Activated CD4-positive, alpha-beta T cell treated with anti-CD3 and anti-CD28 coated beads, Interleukin-2, amount 50 U/mL, for 16 hours (primary cell): ENCODE measurements at regions not wholly inside any gene's neighbourhood (a gene's known extent, or its start where the extent isn't known, plus 50 kb on each side); places are given as distances from the start of the nearest gene placed in this dataset.

Source experiments
- DNase-seq: peaks from one replicate; pipeline ENCODE4 v3.0.0-alpha.2; 2020

DNA sequence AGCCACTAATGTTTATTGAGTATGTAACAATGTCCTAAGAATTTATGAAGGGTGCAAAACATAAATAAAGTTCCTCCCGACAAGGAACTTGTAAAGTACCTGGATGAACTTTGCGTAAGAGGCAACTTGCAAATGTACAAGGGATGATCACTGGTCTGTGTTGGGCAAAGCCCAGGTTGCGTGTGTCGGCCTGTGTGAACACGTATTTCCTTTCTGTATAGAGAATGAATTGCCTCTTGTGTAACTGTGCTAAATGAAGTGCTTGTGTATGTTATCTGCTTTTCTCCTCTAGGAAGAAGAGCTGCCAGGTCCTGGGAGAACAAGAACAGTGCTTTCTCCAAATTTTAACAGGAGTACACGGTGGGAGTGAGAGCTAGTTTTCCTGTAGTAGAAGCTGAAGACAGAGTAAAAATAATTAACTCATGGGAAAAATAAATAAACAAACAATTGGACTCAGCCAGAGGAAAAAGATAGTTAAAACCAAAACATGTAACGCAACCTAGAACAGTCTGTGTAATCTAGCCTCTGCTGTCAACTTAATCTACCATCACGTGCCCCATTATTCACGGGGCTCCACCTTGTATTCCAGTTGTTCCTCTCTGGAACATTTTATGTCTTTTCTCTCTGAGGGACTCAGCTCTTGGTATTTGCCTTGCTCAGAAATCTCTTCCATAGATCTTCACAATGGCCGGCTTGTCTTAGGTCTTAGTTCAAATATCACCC is 83.7 kb upstream of the RASGRP1 start:
- no peak for DNase-seq

- no peak for DNase-seq
Observed at GRCh38 chr15:38650384-38650783, 85.8 kb upstream of the RASGRP1 start.

DNA sequence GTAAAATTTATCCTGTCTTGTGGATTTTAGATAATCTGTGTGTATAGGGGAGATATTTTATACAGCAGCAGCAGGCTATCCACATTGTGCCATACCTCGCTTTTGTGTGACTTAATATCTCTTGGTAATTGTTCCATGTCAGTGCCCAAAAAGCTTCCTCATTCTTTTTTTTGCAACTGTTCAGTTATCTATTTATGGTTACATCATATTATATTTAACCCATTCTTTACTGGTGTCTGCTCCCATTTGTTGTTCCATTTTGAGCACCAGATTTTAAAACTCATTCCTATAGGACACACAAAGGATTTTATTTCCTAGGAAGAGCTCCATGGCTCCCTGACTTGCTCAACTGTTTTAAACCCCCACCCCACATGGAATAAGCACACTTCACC is 86.3 kb upstream of the RASGRP1 start:
- no peak for DNase-seq

- DNase-seq = peak; percentile 70
Observed at GRCh38 chr15:38651328-38652038, 86.9 kb upstream of the RASGRP1 start.

DNA sequence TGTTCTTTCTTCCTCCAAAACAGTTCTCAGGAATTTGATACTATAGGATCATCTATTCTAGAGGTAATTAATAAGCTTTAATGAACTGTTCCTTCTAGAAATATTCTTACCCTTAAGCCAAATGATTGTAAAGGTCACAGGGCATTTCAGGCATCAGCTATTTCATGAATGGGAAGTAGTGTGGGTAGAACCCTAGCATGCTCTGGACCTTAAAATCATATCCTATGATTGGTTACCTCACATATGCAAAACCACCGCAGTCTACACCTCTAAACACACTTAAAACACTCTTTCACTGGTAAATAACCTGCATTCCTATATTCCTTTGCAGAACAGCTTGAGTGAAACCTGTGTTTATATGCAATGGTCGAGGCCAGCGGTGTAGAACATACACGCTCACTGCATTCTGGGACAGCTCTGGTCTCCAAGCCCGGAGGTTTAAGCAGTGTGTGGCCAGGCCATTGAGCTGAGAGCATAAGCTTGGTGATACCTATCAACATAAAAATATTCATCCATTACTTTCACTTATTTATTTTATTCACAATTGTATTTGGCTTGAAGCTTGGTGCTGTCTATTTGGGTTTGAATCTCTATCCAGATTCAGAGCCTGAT is 87.7 kb upstream of the RASGRP1 start:
- DNase-seq = no peak

DNA sequence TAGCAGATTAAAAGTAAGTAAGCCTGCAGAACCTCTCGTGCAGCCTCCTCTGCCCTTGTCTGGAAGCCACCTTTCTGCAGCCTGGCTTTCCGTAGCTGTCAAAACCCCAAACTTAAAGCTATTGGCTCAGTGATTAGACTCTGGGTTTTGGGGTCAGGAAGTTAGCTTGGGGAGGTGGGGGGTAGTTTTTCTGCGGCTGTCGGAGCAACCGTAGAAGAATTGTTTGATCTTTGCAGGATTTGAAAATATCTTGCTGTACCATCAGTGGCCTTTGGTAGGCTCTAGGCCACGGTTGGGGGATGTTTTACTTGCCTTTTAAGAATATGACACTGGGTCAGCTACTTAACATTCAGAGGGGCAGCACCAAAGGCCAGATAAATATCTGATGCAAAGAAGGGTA is 88.4 kb upstream of the RASGRP1 start:
- DNase-seq = peak; percentile 84

- DNase-seq = peak; percentile 43
Observed at GRCh38 chr15:38658431-38658830, 93.8 kb upstream of the RASGRP1 start.

DNA sequence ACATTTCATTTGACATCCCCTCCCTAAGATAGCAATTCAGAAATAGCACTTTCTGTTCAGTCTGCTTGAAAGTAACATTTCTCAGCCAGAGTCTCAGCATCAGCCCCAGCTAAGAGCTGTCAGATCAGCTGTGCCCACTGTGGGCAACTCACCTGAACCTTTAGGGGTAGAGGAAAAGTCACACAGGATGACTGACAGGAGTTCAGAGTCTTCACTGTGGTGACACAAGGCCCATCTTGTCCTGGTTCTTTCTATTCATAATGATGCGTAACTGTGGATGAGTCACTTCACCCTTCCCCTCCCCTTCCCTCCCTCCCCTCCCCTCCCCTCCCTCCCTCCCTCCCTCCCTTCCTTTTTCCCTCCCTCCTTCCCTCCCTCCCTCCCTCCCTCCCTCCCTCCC is 96.1 kb upstream of the RASGRP1 start:
- DNase-seq = peak; percentile 35

GRCh38 chr15:38662033-38662802 is 97.6 kb upstream of the RASGRP1 start:
- DNase-seq = no peak

GRCh38 chr15:38662805-38663204 is 98.2 kb upstream of the RASGRP1 start:
- no peak for DNase-seq

DNA sequence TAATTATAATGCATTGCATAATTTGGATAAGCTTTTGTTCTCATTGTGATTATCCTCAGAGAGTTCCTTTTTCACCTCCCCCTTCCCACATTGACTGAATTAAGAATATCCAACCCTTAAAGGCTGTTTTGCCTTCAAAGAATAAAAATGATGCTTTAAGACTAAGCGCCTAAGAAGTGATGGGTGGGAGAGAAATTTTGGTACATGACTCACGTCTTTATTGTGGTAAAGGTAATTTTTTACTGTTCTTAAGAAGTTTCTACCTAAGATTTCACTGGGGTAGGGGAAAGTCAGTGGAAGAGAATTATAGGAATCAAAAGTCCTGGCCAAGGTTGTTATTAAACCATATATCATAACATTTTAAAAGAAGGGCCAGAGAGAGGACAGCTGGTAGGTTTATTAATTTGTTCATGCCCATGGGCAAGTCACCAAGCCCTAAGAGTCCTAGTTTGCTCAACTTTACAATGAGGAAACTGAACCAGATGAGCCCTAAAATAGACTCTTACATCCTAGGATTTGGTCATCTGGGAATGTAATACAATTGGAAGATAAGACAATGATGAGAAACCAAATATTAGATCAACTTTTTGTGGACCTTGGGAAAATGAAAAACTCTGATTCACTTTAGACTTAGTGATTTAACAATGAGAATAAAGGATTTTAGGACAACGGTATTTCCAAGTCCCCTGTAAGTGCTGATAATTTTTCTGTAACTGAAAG is 101.1 kb upstream of the RASGRP1 start:
- DNase-seq = no peak

- no peak for DNase-seq
Observed at GRCh38 chr15:38666865-38667510, 102.4 kb upstream of the RASGRP1 start.

DNA sequence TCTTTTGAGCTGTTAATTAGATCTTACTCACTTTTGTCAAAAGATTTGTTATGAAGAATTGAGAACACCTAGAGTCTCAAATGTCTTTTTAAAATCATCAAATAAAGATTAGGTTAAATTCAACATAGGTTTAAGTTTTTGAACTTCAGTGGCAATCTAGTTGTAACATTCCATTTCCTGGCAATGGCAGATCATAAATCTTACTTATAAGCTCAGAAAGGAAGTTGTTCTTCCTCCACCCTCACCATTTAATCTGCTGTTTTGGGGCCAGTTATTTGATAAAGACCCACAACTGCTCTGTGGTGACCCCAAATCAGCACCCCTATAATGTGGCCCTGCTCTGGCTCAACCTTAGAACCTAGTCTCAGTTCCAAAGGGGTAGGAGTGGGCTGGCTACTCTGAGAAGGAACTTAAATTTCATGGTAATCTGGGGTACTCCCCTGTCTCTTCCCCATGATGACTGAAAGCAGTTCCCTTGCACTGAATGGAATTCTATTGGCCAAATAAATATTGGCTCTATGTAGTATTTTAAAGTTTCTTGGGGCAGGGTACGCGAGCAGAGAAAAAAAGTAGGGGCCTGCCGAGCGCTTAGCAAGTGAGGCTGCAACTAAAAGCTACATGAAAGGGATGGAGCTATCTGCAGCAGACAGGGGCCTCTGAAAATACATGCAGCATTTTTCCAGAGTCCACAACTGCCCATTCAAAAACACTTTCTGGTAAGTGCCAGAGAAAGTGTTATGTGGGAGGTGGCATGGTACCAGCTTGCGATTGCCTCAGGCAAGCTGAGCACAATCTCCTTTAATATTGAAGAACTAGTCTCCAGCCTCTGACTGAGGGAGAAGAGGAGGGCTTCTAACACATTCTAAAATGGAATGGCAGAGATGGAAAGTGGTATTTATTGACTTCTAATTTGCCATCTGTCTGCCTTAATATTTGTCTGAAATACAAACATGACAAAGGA is 103.6 kb upstream of the RASGRP1 start:
- no peak for DNase-seq

DNA sequence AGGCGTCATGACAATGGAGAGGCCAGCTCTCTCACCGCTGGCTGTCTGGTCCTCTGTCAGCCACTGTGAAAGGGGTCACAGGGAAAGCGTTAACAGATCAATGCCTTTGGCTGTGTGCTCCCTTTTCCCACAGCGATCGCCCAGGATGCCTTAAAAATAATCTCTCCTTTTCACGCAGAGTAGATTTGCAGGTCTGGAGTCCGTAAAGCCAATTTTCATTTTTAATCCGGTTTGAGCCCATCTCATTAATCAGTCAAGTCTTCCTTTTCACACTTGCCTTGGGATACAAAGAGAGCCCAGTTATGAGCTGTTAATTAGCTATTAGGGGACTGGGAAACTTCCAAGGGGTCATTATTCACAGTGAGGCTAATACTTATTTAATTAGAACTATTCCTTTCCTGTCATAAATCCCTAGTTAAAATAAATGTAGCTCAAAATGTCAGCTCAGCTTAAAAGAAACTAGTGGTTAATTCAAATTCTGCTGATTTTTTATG is 104.3 kb upstream of the RASGRP1 start:
- no peak for DNase-seq

DNA sequence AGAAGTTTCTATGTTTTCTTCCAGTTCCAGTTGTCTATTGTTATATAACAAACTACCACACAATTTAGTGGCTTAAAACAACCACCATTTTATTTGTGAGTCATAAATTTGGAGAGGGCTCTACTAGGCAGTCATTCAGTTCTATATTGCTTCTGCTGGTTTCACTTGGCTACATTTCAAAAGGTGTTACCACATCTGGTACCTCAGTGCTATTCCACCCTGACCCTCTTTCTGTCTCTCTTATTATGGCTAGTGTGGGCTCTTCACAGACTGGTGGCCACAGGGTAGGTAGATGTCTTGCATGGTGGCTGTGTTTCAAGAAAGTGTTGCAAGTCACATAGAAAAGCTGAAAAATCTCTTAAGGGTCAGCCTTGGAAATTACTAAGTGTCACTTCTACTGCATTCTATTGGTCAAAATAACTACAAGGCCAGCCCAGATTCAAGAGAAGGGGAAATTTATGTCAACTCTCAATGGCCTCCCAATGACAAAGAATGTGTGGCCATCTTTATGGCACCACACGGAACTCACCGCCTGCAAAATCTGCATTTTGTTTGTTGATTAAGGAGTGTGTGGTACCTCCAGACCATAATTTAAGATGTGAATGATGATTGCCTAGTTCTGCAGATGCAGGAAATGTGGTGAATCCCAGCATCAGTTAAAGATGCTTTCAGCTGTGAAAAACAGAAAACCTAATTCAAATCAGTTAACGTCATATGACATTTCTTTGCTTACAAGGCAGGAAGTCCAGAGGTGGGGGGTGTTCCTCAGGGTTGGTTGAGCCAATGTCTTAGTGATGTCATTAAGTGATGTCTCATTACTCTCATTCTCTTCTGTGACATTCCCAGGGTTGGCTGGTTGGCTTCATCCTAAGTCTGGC is 105.8 kb upstream of the RASGRP1 start:
- peak; percentile 63 for DNase-seq

DNA sequence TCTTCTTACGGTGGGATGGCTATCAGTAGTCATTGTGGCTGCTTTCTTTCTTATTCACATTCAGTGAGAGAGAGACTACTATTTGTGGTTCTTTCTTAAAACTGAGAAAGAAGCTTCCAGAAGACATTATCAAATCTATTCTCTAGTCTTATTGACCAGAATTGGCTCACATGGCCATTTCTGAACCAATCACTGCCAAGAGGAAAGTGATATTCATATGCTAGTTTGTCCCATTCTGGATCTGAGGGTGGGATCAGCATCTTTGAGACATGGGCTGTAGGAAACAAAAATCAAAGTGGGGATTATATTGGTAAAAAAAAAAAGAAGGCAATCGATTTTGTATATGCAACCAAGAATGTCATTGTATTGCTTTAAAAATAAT is 106.4 kb upstream of the RASGRP1 start:
- DNase-seq = no peak

- DNase-seq = no peak
Observed at GRCh38 chr15:38671675-38672254, 107.2 kb upstream of the RASGRP1 start.

DNA sequence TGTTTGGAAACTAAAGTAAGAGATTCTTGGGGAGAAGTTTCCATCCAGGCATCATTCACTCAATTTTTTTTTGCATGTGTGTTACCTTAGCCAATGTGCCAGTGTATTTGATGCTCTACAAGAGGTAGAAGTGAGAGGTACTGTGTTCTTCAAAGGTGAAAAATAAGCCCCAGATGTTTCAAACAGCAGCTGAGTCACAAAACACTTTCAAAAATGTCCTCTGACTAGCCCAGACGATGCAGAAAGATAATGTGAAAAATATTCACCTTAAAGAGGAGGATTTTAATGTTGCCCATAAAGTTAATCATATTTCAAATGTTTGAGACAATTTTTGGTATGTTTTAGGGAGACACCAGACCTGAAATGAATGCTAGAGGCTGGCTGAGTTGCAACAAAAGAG is 107.7 kb upstream of the RASGRP1 start:
- no peak for DNase-seq
